K562 (cell line): ENCODE measurements at regions not wholly inside any gene's neighbourhood (a gene's known extent, or its start where the extent isn't known, plus 50 kb on each side); places are given as distances from the start of the nearest gene placed in this dataset.

ENCODE experiments used
- ATAC-seq: fragments of 200-7000 bp; cut with Tn5 transposase; 3 replicates; pipeline ENCODE4 v1.9.1; 2020; ENCODE audit warnings: moderate library complexity
- BruUV-seq: library from RNA; stranded (reverse); fragments of 400-500 nt; replicated peaks from 2 replicates; lab custom pipeline; 2021; lab: Mats Ljungman, UMichigan
- CTCF ChIA-PET: fragments of 300-600 bp; formaldehyde crosslinking; extraction: SDS; loops from one replicate; lab custom pipeline; 2021; ENCODE audit warnings: low intra/inter-chr PET ratio; lab: Yijun Ruan, JAX
- POLR2A ChIA-PET: fragments of 300-600, 350-650 bp; sonication (Branson Sonifier 250); formaldehyde crosslinking; extraction: SDS; loops from one replicate; lab custom pipeline; 2021; ENCODE audit warnings: antibody characterized with exemption, inconsistent platforms; lab: Yijun Ruan, JAX
- DNase-seq, 4 experiments: peaks; one replicate each; pipeline versions ENCODE4 v3.0.0 to v3.0.0-alpha.2; 2011 to 2018; ENCODE audit warnings: low spot score in 3 of 4, mixed read lengths in 3 of 4; ENCODE audit errors: extremely low read depth in 1 of 4
- FAIRE-seq: peaks from 2 replicates; lab custom pipeline; 2011; peaks lifted over from hg19 to GRCh38; lab: Jason Lieb, UNC
- H2AFZ ChIP-seq: 2 replicates; pipeline ENCODE4 v1.6.0; 2011; ENCODE audit warnings: low read depth, low read length, control low read depth, inconsistent platforms
- H3K27ac ChIP-seq: fragments of 200-600 bp; 3 replicates; pipeline ENCODE4 v1.8.0; 2011; ENCODE audit warnings: low read depth, mild to moderate bottlenecking, control low read depth, inconsistent platforms, low read length, moderate library complexity, mixed read lengths; ENCODE audit errors: extremely low read depth
- H3K27me3 ChIP-seq, 2 experiments: fragments of 300-600 bp in 1 of 2; 2 replicates in 1 of 2; 3 replicates in 1 of 2; pipeline versions ENCODE4 v1.6.0 to v1.8.0; 2011; ENCODE audit warnings: inconsistent platforms in 2 of 2, low read length in 2 of 2, mild to moderate bottlenecking in 1 of 2, mixed read lengths in 1 of 2, moderate library complexity in 1 of 2; ENCODE audit not compliant: control insufficient read depth in 2 of 2, insufficient read depth in 2 of 2
- H3K36me3 ChIP-seq: fragments of 300-600 bp; 3 replicates; pipeline ENCODE4 v1.8.0; 2011; ENCODE audit warnings: mild to moderate bottlenecking, low read length, inconsistent platforms; ENCODE audit not compliant: control insufficient read depth, insufficient read depth
- H3K4me1 ChIP-seq, 2 experiments: fragments of 200-600 bp in 1 of 2; replicated peaks in 1 of 2; 2 replicates in 1 of 2; 3 replicates in 1 of 2; pipeline versions ENCODE4 v1.5.1 to v1.8.0; 2011; ENCODE audit warnings: inconsistent platforms in 2 of 2, low read length in 2 of 2, mild to moderate bottlenecking in 1 of 2, mixed read lengths in 1 of 2, moderate library complexity in 1 of 2; ENCODE audit not compliant: control insufficient read depth in 2 of 2, insufficient read depth in 2 of 2
- H3K4me2 ChIP-seq: 2 replicates; pipeline ENCODE4 v1.6.1; 2011; ENCODE audit warnings: low read length, control low read depth, inconsistent platforms, mixed read lengths; ENCODE audit not compliant: insufficient read depth
- H3K4me3 ChIP-seq: fragments of 200-600 bp; sonication (generic), shearing (Covaris generic); 2 replicates; pipeline ENCODE4 v1.5.1; 2016; ENCODE audit warnings: control low read depth, inconsistent platforms
- H3K79me2 ChIP-seq: fragments of 200-600 bp; 3 replicates; pipeline ENCODE4 v1.8.0; 2011; ENCODE audit warnings: low read length, inconsistent platforms; ENCODE audit not compliant: control insufficient read depth, insufficient read depth
- H3K9ac ChIP-seq, 2 experiments: 2 replicates each; pipeline versions ENCODE4 v1.6.0 to v1.6.1; 2011; ENCODE audit warnings: low read depth in 2 of 2, low read length in 2 of 2, control low read depth in 1 of 2, inconsistent platforms in 1 of 2, mild to moderate bottlenecking in 1 of 2, mixed read lengths in 1 of 2; ENCODE audit not compliant: insufficient read depth in 1 of 2
- H3K9me1 ChIP-seq: one replicate; pipeline ENCODE4 v1.6.0; 2011; ENCODE audit warnings: inconsistent platforms, mild to moderate bottlenecking, low read length, moderate library complexity; ENCODE audit not compliant: control insufficient read depth, insufficient read depth
- H3K9me3 ChIP-seq: replicated peaks from 2 replicates; pipeline ENCODE4 v1.5.1; 2011; ENCODE audit warnings: low read depth, low read length, inconsistent platforms; ENCODE audit not compliant: control insufficient read depth, insufficient read depth
- H4K20me1 ChIP-seq: replicated peaks from 2 replicates; pipeline ENCODE4 v1.6.1; 2011; ENCODE audit warnings: low read length, inconsistent platforms, mixed read lengths; ENCODE audit not compliant: control insufficient read depth, insufficient read depth
- CBFA2T2 ChIP-seq: fragments of 450-650 bp; conservative IDR thresholded peaks from 2 replicates; pipeline ENCODE4 v1.6.1; 2017; ENCODE audit warnings: mild to moderate bottlenecking
- EGR1 ChIP-seq: fragments of 450-650 bp; conservative IDR thresholded peaks from 2 replicates; pipeline ENCODE4 v1.6.1; 2017; ENCODE audit warnings: mild to moderate bottlenecking
- ELF1 ChIP-seq: fragments of 200-800 bp; sonication (Bioruptor generic); IDR thresholded peaks from 2 replicates; pipeline ENCODE4 v1.6.1; 2016; ENCODE audit warnings: missing genetic modification characterization, missing compliant biosample characterization
- ETV1 ChIP-seq: fragments of 450-650 bp; conservative IDR thresholded peaks from 2 replicates; pipeline ENCODE4 v1.6.1; 2016; ENCODE audit warnings: missing genetic modification characterization, control low read depth, low read depth, missing compliant biosample characterization
- EWSR1 ChIP-seq: fragments of 450-650 bp; IDR thresholded peaks from 2 replicates; pipeline ENCODE4 v1.6.1; 2018; ENCODE audit warnings: borderline replicate concordance, mild to moderate bottlenecking, low read depth, moderate library complexity; ENCODE audit not compliant: partially characterized antibody
- KAT8 ChIP-seq: fragments of 450-650 bp; IDR thresholded peaks from 2 replicates; pipeline ENCODE4 v1.6.1; 2016; ENCODE audit warnings: low read depth, mild to moderate bottlenecking
- LEF1 ChIP-seq: fragments of 450-650 bp; IDR thresholded peaks from 2 replicates; pipeline ENCODE4 v1.6.1; 2016; ENCODE audit warnings: mild to moderate bottlenecking
- NFE2L1 ChIP-seq: fragments of 450-650 bp; IDR thresholded peaks from 2 replicates; pipeline ENCODE4 v1.6.1; 2016; ENCODE audit warnings: missing genetic modification characterization, low read depth, mild to moderate bottlenecking, missing compliant biosample characterization, moderate library complexity, borderline replicate concordance
- NR1H2 ChIP-seq: sonication (generic); formaldehyde crosslinking; IDR thresholded peaks from 2 replicates; pipeline ENCODE4 v1.4.0; 2020; ENCODE audit warnings: mild to moderate bottlenecking, missing genetic modification reagents
- RAD21 ChIP-seq, 2 experiments: fragments of 250-450 bp in 1 of 2; fragments of 450-650 bp in 1 of 2; sonication (Bioruptor Pico) in 1 of 2; formaldehyde crosslinking in 1 of 2; IDR thresholded peaks in 1 of 2; conservative IDR thresholded peaks in 1 of 2; 2 replicates each; pipeline versions ENCODE4 v1.4.0 to v1.8.0; 2020 to 2022; ENCODE audit warnings: mild to moderate bottlenecking in 2 of 2, moderate library complexity in 1 of 2
- SNIP1 ChIP-seq: fragments of 450-650 bp; IDR thresholded peaks from 2 replicates; pipeline ENCODE4 v1.7.1; 2017; ENCODE audit warnings: low read depth, mild to moderate bottlenecking
- TCF7 ChIP-seq: sonication (generic); IDR thresholded peaks from 2 replicates; pipeline ENCODE4 v1.6.1; 2016; ENCODE audit warnings: antibody characterized with exemption, borderline replicate concordance
- ZEB2 ChIP-seq: fragments of 450-650 bp; IDR thresholded peaks from 2 replicates; pipeline ENCODE4 v1.6.1; 2016
- ZFP91 ChIP-seq: sonication (generic); formaldehyde crosslinking; IDR thresholded peaks from 2 replicates; pipeline ENCODE4 v1.8.0; 2022; ENCODE audit warnings: mild to moderate bottlenecking, missing genetic modification reagents
- ZNF124 ChIP-seq: sonication (generic); formaldehyde crosslinking; IDR thresholded peaks from 2 replicates; pipeline ENCODE4 v1.8.1; 2022; ENCODE audit warnings: missing genetic modification reagents
- ZNF197 ChIP-seq: fragments of 200-800 bp; sonication (Bioruptor generic); IDR thresholded peaks from 2 replicates; pipeline ENCODE4 v1.6.1; 2016; ENCODE audit warnings: low read depth, missing genetic modification characterization, missing compliant biosample characterization
- ZNF324 ChIP-seq: fragments of 250-450 bp; sonication (Bioruptor Pico); IDR thresholded peaks from 2 replicates; pipeline ENCODE4 v1.4.0; 2020; ENCODE audit warnings: mild to moderate bottlenecking
- WGBS: fragments of 100-300 bp; shearing (Covaris generic); methylation state at CpG from one replicate; pipeline ENCODE4 v1.1.6; 2016; ENCODE audit warnings: low coverage, mixed read lengths; ENCODE audit not compliant: insufficient coverage; ENCODE audit errors: missing lambda C conversion rate; 5-methylcytosine and 5-hydroxymethylcytosine counted together
- in situ Hi-C: fragments of 300-500 bp; cut with MboI; formaldehyde crosslinking; loops from 4 replicates; pipeline ENCODE4 v1.15.0; 2018; ENCODE audit warnings: inconsistent platforms, mixed read lengths
- intact Hi-C: fragments of 100-400 bp; cut with micrococcal nuclease; formaldehyde crosslinking; loops from 2 replicates; pipeline ENCODE4 v1.14.2; 2022
- TF ChIP-seq, protein P1 (sequence below): sonication (generic); formaldehyde crosslinking; IDR thresholded peaks from 2 replicates; pipeline ENCODE4 v1.8.0; 2023; ENCODE audit warnings: mild to moderate bottlenecking, missing genetic modification reagents

DNA sequence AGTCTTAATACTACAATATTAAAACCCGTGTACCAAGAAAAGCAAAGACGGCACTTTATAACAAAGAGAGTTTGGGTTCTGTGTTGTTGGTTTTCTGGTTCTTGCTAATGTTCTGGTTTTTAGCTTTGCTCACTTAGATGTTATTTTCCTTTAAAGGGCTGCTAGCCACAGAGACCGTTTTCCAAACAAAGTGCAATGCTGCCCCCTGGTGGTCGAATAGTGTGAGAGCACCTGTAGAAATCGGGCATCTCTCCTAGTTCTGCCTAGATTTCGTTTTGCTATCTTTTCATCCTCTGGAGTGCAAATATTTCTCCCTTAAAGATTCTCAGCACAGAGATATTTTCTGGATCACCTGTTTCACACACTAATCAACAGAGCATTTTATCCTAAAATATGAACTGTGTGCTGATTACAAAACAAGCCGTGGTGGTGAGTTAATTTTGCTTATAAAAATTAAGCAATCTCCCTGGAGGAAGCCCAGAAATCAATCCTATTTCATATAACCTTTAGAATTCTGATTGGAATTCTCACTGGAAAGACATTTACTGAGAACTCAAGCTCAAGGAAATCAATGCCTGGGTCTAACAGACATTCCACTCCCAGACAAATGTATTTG, 334.5 kb upstream of the NOCT start:
- no TSS peak for BruUV-seq
- no peak overlapping the region for H3K4me2 ChIP-seq
- in situ Hi-C loops (loop anchor here (5.0 to 10.0 kb wide), 3 partner anchors 194 to 946 kb away; no protein-coding TSS in a partner anchor), intact Hi-C loops (loop anchor here (1.0 to 10.0 kb wide), 9 partner anchors 121 to 948 kb away; no protein-coding TSS in a partner anchor)
- no peaks in the 10 kb centered on the region for H3K79me2 ChIP-seq
- H3K9me1 ChIP-seq: no peaks in the 10 kb centered on the region
- 7% methylated on average over 7 of the region's 7 CpGs for WGBS
- peak; percentile 61 to 85 (median 68) for DNase-seq
- H3K9me3 ChIP-seq: no peaks in the 10 kb centered on the region
- ATAC-seq: peak; percentile 90
- H3K36me3 ChIP-seq: no peaks in the 10 kb centered on the region
- H3K27me3 ChIP-seq: peaks cover 6 to 11% of the 10 kb centered on the region in 2 experiments
- no peak overlapping the region for H3K9ac ChIP-seq
- CTCF ChIA-PET: interaction anchor here (0.6 to 1.8 kb wide), 4 partner anchors 15 to 645 kb away, joined by 3 to 11 read pairs (median 4); no protein-coding TSS in a partner anchor
- H4K20me1 ChIP-seq: no peaks in the 10 kb centered on the region
- POLR2A ChIA-PET: interaction anchor here (0.7 kb wide), 1 partner anchor 14 kb away, joined by 3 read pairs; no protein-coding TSS in a partner anchor
- H2AFZ ChIP-seq: no peak overlapping the region; the same call in 1 of the 2 replicates
- H3K27ac ChIP-seq: no peak overlapping the region
- H3K4me3 ChIP-seq: no peak overlapping the region
- H3K4me1 ChIP-seq: peaks cover 0 to 3% of the 10 kb centered on the region in 2 experiments; a peak in 2 of 5 replicates
- FAIRE-seq: peak; percentile 91
- TF ChIP-seq EGR1 (no peak), CBFA2T2 (no peak), TCF7 (no peak), ZNF324 (no peak), RAD21 (CRISPR knock-in tag; conservative IDR thresholded peaks at IDR 0.05 in 1 of 2, IDR thresholded peaks at IDR 0.05 in 1 of 2) (peak; percentile 91 to 93), ZFP91 (CRISPR knock-in tag) (peak; percentile 58), LEF1 (no peak), ZNF197 (CRISPR knock-in tag) (no peak), ZNF124 (no peak), NR1H2 (CRISPR knock-in tag) (no peak), ELF1 (tag) (no peak), NFE2L1 (no peak), KAT8 (no peak), EWSR1 (no peak), SNIP1 (no peak), ETV1 (tag) (no peak), ZEB2 (no peak)
- TF ChIP-seq, protein P1, sequence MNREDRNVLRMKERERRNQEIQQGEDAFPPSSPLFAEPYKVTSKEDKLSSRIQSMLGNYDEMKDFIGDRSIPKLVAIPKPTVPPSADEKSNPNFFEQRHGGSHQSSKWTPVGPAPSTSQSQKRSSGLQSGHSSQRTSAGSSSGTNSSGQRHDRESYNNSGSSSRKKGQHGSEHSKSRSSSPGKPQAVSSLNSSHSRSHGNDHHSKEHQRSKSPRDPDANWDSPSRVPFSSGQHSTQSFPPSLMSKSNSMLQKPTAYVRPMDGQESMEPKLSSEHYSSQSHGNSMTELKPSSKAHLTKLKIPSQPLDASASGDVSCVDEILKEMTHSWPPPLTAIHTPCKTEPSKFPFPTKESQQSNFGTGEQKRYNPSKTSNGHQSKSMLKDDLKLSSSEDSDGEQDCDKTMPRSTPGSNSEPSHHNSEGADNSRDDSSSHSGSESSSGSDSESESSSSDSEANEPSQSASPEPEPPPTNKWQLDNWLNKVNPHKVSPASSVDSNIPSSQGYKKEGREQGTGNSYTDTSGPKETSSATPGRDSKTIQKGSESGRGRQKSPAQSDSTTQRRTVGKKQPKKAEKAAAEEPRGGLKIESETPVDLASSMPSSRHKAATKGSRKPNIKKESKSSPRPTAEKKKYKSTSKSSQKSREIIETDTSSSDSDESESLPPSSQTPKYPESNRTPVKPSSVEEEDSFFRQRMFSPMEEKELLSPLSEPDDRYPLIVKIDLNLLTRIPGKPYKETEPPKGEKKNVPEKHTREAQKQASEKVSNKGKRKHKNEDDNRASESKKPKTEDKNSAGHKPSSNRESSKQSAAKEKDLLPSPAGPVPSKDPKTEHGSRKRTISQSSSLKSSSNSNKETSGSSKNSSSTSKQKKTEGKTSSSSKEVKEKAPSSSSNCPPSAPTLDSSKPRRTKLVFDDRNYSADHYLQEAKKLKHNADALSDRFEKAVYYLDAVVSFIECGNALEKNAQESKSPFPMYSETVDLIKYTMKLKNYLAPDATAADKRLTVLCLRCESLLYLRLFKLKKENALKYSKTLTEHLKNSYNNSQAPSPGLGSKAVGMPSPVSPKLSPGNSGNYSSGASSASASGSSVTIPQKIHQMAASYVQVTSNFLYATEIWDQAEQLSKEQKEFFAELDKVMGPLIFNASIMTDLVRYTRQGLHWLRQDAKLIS (CRISPR knock-in tag): no peak
